Cardiac fibroblast (primary cell): ENCODE measurements at regions not wholly inside any gene's neighbourhood (a gene's known extent, or its start where the extent isn't known, plus 50 kb on each side); places are given as distances from the start of the nearest gene placed in this dataset.

Experiments
- DNase-seq, 2 donors: peaks; one replicate each; pipeline versions ENCODE4 v3.0.0 to v3.0.0-alpha.2; 2010; ENCODE audit warnings: low read depth in 2 of 2
- H3K4me3 ChIP-seq, 2 donors: replicated peaks in 1 of 2; 1 replicate in 1 of 2; 2 replicates in 1 of 2; pipeline ENCODE4 v1.5.1; 2011; ENCODE audit warnings: low read depth in 2 of 2, low read length in 2 of 2, mild to moderate bottlenecking in 2 of 2, moderate library complexity in 1 of 2
- CTCF ChIP-seq: IDR thresholded peaks from one replicate; pipeline ENCODE4 v1.5.1; 2011; ENCODE audit warnings: low read depth, mild to moderate bottlenecking, low read length, inconsistent platforms

- no peak overlapping the region for H3K4me3 ChIP-seq
- TF ChIP-seq CTCF, result no peak
- no peak for DNase-seq
These were observed 199.8 kb downstream of the RBM19 start for GRCh38 chr12:113766131-113766878.

GRCh38 chr12:113764661-113765060, 201.5 kb downstream of the RBM19 start:
- no peak overlapping the region for H3K4me3 ChIP-seq
- DNase-seq, result no peak
- TF ChIP-seq CTCF, result no peak

- H3K4me3 ChIP-seq, result no peak overlapping the region
- no peak for TF ChIP-seq CTCF
- DNase-seq, result no peak
These were observed 203.0 kb downstream of the RBM19 start for GRCh38 chr12:113762882-113763816.

- no peak for TF ChIP-seq CTCF
- H3K4me3 ChIP-seq, result no peak overlapping the region
- no peak for DNase-seq
These were observed 203.8 kb downstream of the RBM19 start for GRCh38 chr12:113762155-113762881.

GRCh38 chr12:113759135-113759534, 207.0 kb downstream of the RBM19 start:
- DNase-seq, result no peak
- no peak for TF ChIP-seq CTCF
- H3K4me3 ChIP-seq, result no peak overlapping the region

- no peak for TF ChIP-seq CTCF
- no peak for DNase-seq
- H3K4me3 ChIP-seq, result no peak overlapping the region
These were observed 207.8 kb downstream of the RBM19 start for GRCh38 chr12:113758165-113758924.
